ENCODE measurements at regions not wholly inside any gene's neighbourhood (a gene's known extent, or its start where the extent isn't known, plus 50 kb on each side); places are given as distances from the start of the nearest gene placed in this dataset.

GRCh38 chr16:61471737-61472136, 564.5 kb downstream of the CDH8 start:
- no peaks in the 10 kb centered on the region for H3K9me2 ChIP-seq (replicated peaks; ENCODE audit: insufficient read depth)
- H2AFZ ChIP-seq, result no peak overlapping the region
- no peaks in the 10 kb centered on the region for H3K79me2 ChIP-seq
- no peaks in the 10 kb centered on the region for H3K27me3 ChIP-seq
- H3K36me3 ChIP-seq (replicated peaks; ENCODE audit: insufficient read depth, low read depth), result no peaks in the 10 kb centered on the region
- no peak for DNase-seq (ENCODE audit: low spot score)
- no peak overlapping the region for H3K27ac ChIP-seq
- H3K9me3 ChIP-seq (ENCODE audit: low read depth), result no peaks in the 10 kb centered on the region
- H3K4me1 ChIP-seq (ENCODE audit: insufficient read depth), result no peaks in the 10 kb centered on the region
- no peak for TF ChIP-seq EZH2 (IDR thresholded peaks at IDR 0.05; ENCODE audit: borderline replicate concordance)
- TF ChIP-seq CTCF (IDR thresholded peaks at IDR 0.05; ENCODE audit: poor library complexity), result no peak
- TF ChIP-seq EZH2phosphoT487 (IDR thresholded peaks at IDR 0.05; ENCODE audit: low read depth, severe bottlenecking, unreplicated experiment), result no peak
- H3K4me3 ChIP-seq, result no peak overlapping the region
- no peak overlapping the region for H3K4me2 ChIP-seq
- H4K20me1 ChIP-seq (ENCODE audit: insufficient read depth, poor library complexity, severe bottlenecking), result no peaks in the 10 kb centered on the region

DNA sequence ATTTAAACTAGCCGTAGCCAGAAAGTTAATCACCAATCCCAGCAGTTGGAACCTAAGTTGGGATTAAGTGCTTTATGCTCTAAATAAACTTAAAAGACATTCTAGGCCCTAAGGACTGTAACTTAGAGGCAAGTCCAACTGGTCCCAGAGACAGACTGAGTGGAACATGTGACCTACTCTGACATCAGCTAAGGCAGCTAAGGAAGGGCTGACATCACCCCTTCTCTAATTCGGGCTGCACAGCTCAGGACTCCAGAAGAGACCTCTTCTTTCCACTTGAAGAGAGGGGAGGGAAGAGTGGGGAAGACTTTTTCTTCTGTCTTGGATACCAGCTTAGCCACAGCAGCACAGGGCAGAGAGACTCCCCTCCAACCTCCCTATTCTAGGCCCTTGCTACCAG, 565.2 kb downstream of the CDH8 start:
- H3K4me3 ChIP-seq, result no peak overlapping the region
- H3K79me2 ChIP-seq, result no peaks in the 10 kb centered on the region
- no peak for DNase-seq (ENCODE audit: low spot score)
- no peaks in the 10 kb centered on the region for H3K9me3 ChIP-seq (ENCODE audit: low read depth)
- no peaks in the 10 kb centered on the region for H3K27me3 ChIP-seq
- H3K27ac ChIP-seq, result no peak overlapping the region
- H4K20me1 ChIP-seq (ENCODE audit: insufficient read depth, poor library complexity, severe bottlenecking), result no peaks in the 10 kb centered on the region
- no peaks in the 10 kb centered on the region for H3K36me3 ChIP-seq (replicated peaks; ENCODE audit: insufficient read depth, low read depth)
- H3K4me2 ChIP-seq, result no peak overlapping the region
- TF ChIP-seq EZH2 (IDR thresholded peaks at IDR 0.05; ENCODE audit: borderline replicate concordance), result no peak
- TF ChIP-seq CTCF (IDR thresholded peaks at IDR 0.05; ENCODE audit: poor library complexity), result no peak
- no peak for TF ChIP-seq EZH2phosphoT487 (IDR thresholded peaks at IDR 0.05; ENCODE audit: low read depth, severe bottlenecking, unreplicated experiment)
- no peak overlapping the region for H2AFZ ChIP-seq
- no peaks in the 10 kb centered on the region for H3K4me1 ChIP-seq (ENCODE audit: insufficient read depth)
- WGBS (ENCODE audit: low lambda C conversion rate, missing lambda C conversion rate), result 90% methylated on average over 2 of the region's 2 CpGs
- H3K9me2 ChIP-seq (replicated peaks; ENCODE audit: insufficient read depth), result no peaks in the 10 kb centered on the region

- Histone ChIP-seq H3K27ac (no peak overlapping the region), H3K4me2 (no peak overlapping the region), H2AFZ (no peak overlapping the region), H3K9me2 (replicated peaks; ENCODE audit: insufficient read depth) (no peaks in the 10 kb centered on the region), H3K9me3 (ENCODE audit: low read depth) (no peaks in the 10 kb centered on the region), H4K20me1 (ENCODE audit: insufficient read depth, poor library complexity, severe bottlenecking) (no peaks in the 10 kb centered on the region), H3K27me3 (no peaks in the 10 kb centered on the region), H3K4me3 (no peak overlapping the region), H3K36me3 (replicated peaks; ENCODE audit: insufficient read depth, low read depth) (no peaks in the 10 kb centered on the region), H3K79me2 (no peaks in the 10 kb centered on the region), H3K4me1 (ENCODE audit: insufficient read depth) (no peaks in the 10 kb centered on the region)
- DNase-seq (ENCODE audit: low spot score), result no peak
- WGBS (ENCODE audit: low lambda C conversion rate, missing lambda C conversion rate), result 90% methylated on average over 3 of the region's 3 CpGs
- TF ChIP-seq EZH2phosphoT487 (IDR thresholded peaks at IDR 0.05; ENCODE audit: low read depth, severe bottlenecking, unreplicated experiment) (no peak), EZH2 (IDR thresholded peaks at IDR 0.05; ENCODE audit: borderline replicate concordance) (no peak), CTCF (IDR thresholded peaks at IDR 0.05; ENCODE audit: poor library complexity) (no peak)
Observed at GRCh38 chr16:61465285-61465684, 571.0 kb downstream of the CDH8 start.

DNA sequence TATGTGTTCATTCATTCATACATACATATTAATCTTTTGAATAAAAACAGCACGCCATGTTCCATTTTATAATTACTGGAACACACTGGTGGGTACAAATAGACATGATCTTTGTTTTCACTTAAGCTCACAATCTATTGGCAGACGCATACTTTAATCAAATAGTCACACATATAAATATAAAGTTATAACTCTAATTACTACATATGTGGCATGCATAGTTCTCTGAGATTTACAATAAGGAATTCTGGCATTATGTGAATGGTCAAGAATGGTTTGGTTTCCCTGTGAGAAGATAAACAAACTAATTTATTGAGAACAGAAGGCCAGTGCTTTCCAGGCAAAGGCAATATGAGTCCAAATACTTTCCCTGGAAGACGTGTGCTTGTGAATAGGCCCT, 576.2 kb downstream of the CDH8 start:
- H4K20me1 ChIP-seq (ENCODE audit: insufficient read depth, poor library complexity, severe bottlenecking), result no peaks in the 10 kb centered on the region
- peaks cover 4% of the 10 kb centered on the region for H3K9me3 ChIP-seq (ENCODE audit: low read depth)
- H3K9me2 ChIP-seq (replicated peaks; ENCODE audit: insufficient read depth), result no peaks in the 10 kb centered on the region
- no peaks in the 10 kb centered on the region for H3K36me3 ChIP-seq (replicated peaks; ENCODE audit: insufficient read depth, low read depth)
- H3K79me2 ChIP-seq, result no peaks in the 10 kb centered on the region
- H3K27ac ChIP-seq, result no peak overlapping the region
- H2AFZ ChIP-seq, result no peak overlapping the region
- DNase-seq (ENCODE audit: low spot score), result no peak
- H3K4me2 ChIP-seq, result no peak overlapping the region
- no peak overlapping the region for H3K4me3 ChIP-seq
- 73% methylated on average over 3 of the region's 3 CpGs for WGBS (ENCODE audit: low lambda C conversion rate, missing lambda C conversion rate)
- H3K27me3 ChIP-seq, result no peaks in the 10 kb centered on the region
- H3K4me1 ChIP-seq (ENCODE audit: insufficient read depth), result no peaks in the 10 kb centered on the region
- no peak for TF ChIP-seq EZH2phosphoT487 (IDR thresholded peaks at IDR 0.05; ENCODE audit: low read depth, severe bottlenecking, unreplicated experiment)
- TF ChIP-seq EZH2 (IDR thresholded peaks at IDR 0.05; ENCODE audit: borderline replicate concordance), result no peak
- no peak for TF ChIP-seq CTCF (IDR thresholded peaks at IDR 0.05; ENCODE audit: poor library complexity)

Measured in hepatocyte (in vitro differentiated cells).